Retinal pigment epithelial cell (primary cell): ENCODE measurements at regions not wholly inside any gene's neighbourhood (a gene's known extent, or its start where the extent isn't known, plus 50 kb on each side); places are given as distances from the start of the nearest gene placed in this dataset.

Source experiments
- DNase-seq: peaks from one replicate; pipeline ENCODE4 v3.0.0-alpha.2; 2010; ENCODE audit warnings: low read depth
- H3K4me3 ChIP-seq: 2 replicates; pipeline ENCODE4 v1.5.1; 2011; ENCODE audit warnings: mild to moderate bottlenecking, low read length, control low read depth, moderate library complexity
- CTCF ChIP-seq: conservative IDR thresholded peaks from 2 replicates; pipeline ENCODE4 v1.5.1; 2011; ENCODE audit warnings: low read depth, low read length, control low read depth, inconsistent platforms

- DNase-seq, result no peak
Observed at GRCh38 chr4:156036496-156036895, 82.8 kb upstream of the CTSO start.

GRCh38 chr4:156029691-156030090 lies 76.0 kb upstream of the CTSO start:
- TF ChIP-seq CTCF, result no peak
- DNase-seq, result no peak
- H3K4me3 ChIP-seq, result no peak overlapping the region

More at GRCh38 chr4:156036496-156036895, 82.8 kb upstream of the CTSO start:
- no peak for TF ChIP-seq CTCF
- no peak overlapping the region for H3K4me3 ChIP-seq

- DNase-seq, result no peak
- no peak for TF ChIP-seq CTCF
- H3K4me3 ChIP-seq, result no peak overlapping the region
Observed at GRCh38 chr4:156021298-156021697, 67.6 kb upstream of the CTSO start.

DNA sequence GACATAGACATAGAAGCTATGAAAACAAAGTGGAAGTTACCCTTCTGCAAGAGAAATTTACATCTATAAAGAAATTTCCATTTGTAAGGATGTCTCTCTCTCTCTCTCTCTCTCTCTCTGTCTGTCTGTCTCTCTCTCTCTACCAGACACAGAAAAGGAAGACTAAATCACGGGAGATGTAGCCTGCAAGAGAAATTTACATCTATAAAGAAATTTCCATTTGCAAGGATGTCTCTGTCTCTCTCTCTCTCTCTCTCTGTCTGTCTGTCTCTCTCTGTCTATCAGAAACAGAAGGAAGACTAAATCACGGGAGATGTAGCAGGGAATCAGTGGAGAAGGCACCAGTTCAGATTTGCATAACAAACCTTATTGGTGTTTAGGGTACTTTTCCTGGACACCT lies 65.6 kb upstream of the CTSO start:
- no peak overlapping the region for H3K4me3 ChIP-seq
- no peak for DNase-seq
- no peak for TF ChIP-seq CTCF

DNA sequence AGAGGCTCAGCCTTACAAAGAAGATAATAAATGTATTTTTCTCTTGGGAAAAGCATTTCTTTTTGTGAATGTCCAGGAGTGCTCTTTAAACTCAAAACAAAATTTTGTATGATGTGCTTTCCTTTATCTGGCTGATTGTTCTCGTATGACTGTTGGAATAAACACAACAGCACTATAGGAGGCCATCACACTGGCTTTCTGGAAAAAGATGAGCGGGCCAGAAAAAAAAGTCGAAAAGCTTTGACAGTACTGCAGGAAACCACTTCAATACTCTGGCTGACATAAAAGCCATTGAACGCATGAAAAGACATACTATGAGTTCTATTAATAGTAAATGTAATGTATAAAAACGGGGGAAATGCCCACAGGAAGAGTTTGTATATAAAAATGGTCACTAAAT lies 64.7 kb upstream of the CTSO start:
- no peak for DNase-seq
- no peak for TF ChIP-seq CTCF
- H3K4me3 ChIP-seq, result no peak overlapping the region

DNA sequence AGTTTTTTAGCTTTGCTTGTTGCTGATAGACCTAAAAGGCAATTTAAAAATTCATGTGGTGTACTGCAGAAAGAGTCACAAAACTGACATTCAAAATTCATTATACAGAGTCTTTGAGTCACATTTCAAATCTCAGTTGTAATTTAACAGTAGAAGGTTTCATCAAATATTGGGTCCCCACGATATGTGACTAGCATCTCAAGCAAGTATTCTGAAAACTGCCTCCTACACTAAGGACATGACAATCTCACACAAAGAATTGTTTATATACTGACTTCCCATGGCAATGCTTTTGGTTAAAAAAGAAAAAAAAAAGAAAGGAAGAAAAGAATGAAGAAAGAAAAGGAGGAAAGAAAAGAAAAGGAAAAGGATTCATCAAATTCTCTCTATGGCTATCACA lies 62.1 kb upstream of the CTSO start:
- no peak for DNase-seq
- no peak overlapping the region for H3K4me3 ChIP-seq
- TF ChIP-seq CTCF, result no peak

- H3K4me3 ChIP-seq, result no peak overlapping the region
- DNase-seq, result no peak
- TF ChIP-seq CTCF, result no peak
Observed at GRCh38 chr4:156006192-156006591, 52.5 kb upstream of the CTSO start.
